Liver (tissue), 8 donors: ENCODE measurements at regions not wholly inside any gene's neighbourhood (a gene's known extent, or its start where the extent isn't known, plus 50 kb on each side); places are given as distances from the start of the nearest gene placed in this dataset.

Experiments
- DNase-seq: peaks from one replicate; pipeline ENCODE4 v3.0.0-alpha.2; 2017; ENCODE audit warnings: low spot score
- H3K27ac ChIP-seq, 2 donors: one replicate each; pipeline ENCODE4 v1.7.0; 2013; ENCODE audit warnings: inconsistent platforms in 2 of 2, low read length in 2 of 2, control low read depth in 1 of 2, low read depth in 1 of 2, mild to moderate bottlenecking in 1 of 2
- H3K27me3 ChIP-seq, 4 donors: one replicate each; pipeline versions ENCODE4 v1.6.1 to v1.7.0; 2013; ENCODE audit warnings: low read length in 3 of 4, inconsistent platforms in 1 of 4, mild to moderate bottlenecking in 1 of 4, moderate library complexity in 1 of 4; ENCODE audit not compliant: control insufficient read depth in 4 of 4, insufficient read depth in 4 of 4
- H3K36me3 ChIP-seq, 4 donors: one replicate each; pipeline versions ENCODE4 v1.6.1 to v1.7.0; 2013; ENCODE audit warnings: low read length in 3 of 4, mild to moderate bottlenecking in 3 of 4, low read depth in 1 of 4, moderate library complexity in 1 of 4; ENCODE audit not compliant: control insufficient read depth in 4 of 4, insufficient read depth in 3 of 4
- H3K4me1 ChIP-seq, 4 donors: one replicate each; pipeline versions ENCODE4 v1.6.1 to v1.7.0; 2013; ENCODE audit warnings: low read length in 3 of 4, mild to moderate bottlenecking in 3 of 4, moderate library complexity in 1 of 4; ENCODE audit not compliant: control insufficient read depth in 4 of 4, insufficient read depth in 4 of 4
- H3K4me3 ChIP-seq, 3 donors: one replicate each; pipeline versions ENCODE4 v1.6.1 to v1.7.0; 2013; ENCODE audit warnings: low read length in 3 of 3, control low read depth in 1 of 3, low read depth in 1 of 3, mild to moderate bottlenecking in 1 of 3
- H3K9ac ChIP-seq, 2 donors: one replicate each; pipeline ENCODE4 v1.7.0; 2013; ENCODE audit warnings: low read length in 2 of 2, mild to moderate bottlenecking in 2 of 2, moderate library complexity in 2 of 2, control low read depth in 1 of 2, low read depth in 1 of 2
- H3K9me3 ChIP-seq, 4 donors: one replicate each; pipeline versions ENCODE4 v1.6.1 to v1.7.0; 2013; ENCODE audit warnings: low read length in 3 of 4; ENCODE audit not compliant: control insufficient read depth in 4 of 4
- FOXA2 ChIP-seq: IDR thresholded peaks from 2 replicates; pipeline ENCODE4 v1.6.1; 2016; ENCODE audit warnings: antibody characterized with exemption
- GABPA ChIP-seq, 2 donors: IDR thresholded peaks in 1 of 2; conservative IDR thresholded peaks in 1 of 2; 2 replicates each; pipeline ENCODE4 v1.6.1; 2016; ENCODE audit warnings: antibody characterized with exemption in 2 of 2, mild to moderate bottlenecking in 1 of 2, moderate library complexity in 1 of 2
- HNF4A ChIP-seq, 2 donors: conservative IDR thresholded peaks; 2 replicates each; pipeline ENCODE4 v1.6.1; 2016; ENCODE audit warnings: antibody characterized with exemption in 2 of 2, mild to moderate bottlenecking in 2 of 2
- HNF4G ChIP-seq: IDR thresholded peaks from 2 replicates; pipeline ENCODE4 v1.6.1; 2016; ENCODE audit warnings: antibody characterized with exemption
- JUND ChIP-seq, 2 donors: IDR thresholded peaks; 2 replicates each; pipeline ENCODE4 v1.6.1; 2016; ENCODE audit warnings: antibody characterized with exemption in 2 of 2
- NR2F2 ChIP-seq: IDR thresholded peaks from 2 replicates; pipeline ENCODE4 v1.6.1; 2016; ENCODE audit warnings: antibody characterized with exemption
- RAD21 ChIP-seq, 2 donors: IDR thresholded peaks; 2 replicates each; pipeline ENCODE4 v1.6.1; 2016; ENCODE audit warnings: antibody characterized with exemption in 2 of 2, mild to moderate bottlenecking in 2 of 2
- RXRA ChIP-seq, 2 donors: IDR thresholded peaks; 2 replicates each; pipeline ENCODE4 v1.6.1; 2017 to 2018; ENCODE audit warnings: antibody characterized with exemption in 2 of 2, mild to moderate bottlenecking in 1 of 2
- SP1 ChIP-seq: IDR thresholded peaks from 2 replicates; pipeline ENCODE4 v1.6.1; 2018; ENCODE audit warnings: antibody characterized with exemption, mild to moderate bottlenecking
- TAF1 ChIP-seq: conservative IDR thresholded peaks from 2 replicates; pipeline ENCODE4 v1.6.1; 2016; ENCODE audit warnings: antibody characterized with exemption, mild to moderate bottlenecking
- WGBS: extraction: QIAGEN DNeasy Blood & Tissue Kit; methylation state at CpG from one replicate; pipeline ENCODE4 v1.1.7; 2013; 5-methylcytosine and 5-hydroxymethylcytosine counted together
- TF ChIP-seq, protein P1 (sequence below): IDR thresholded peaks from 2 replicates; pipeline ENCODE4 v1.6.1; 2016; ENCODE audit warnings: antibody characterized with exemption
- TF ChIP-seq, protein P2 (sequence below): fragments of 150-350 bp; IDR thresholded peaks from 2 replicates; pipeline ENCODE4 v1.5.1; 2017; ENCODE audit warnings: improper control_type of control experiment, low read depth, low read length; ENCODE audit not compliant: missing input control
- TF ChIP-seq, protein P3 (sequence below): IDR thresholded peaks from 2 replicates; pipeline ENCODE4 v1.6.1; 2016; ENCODE audit warnings: antibody characterized with exemption, mild to moderate bottlenecking
- TF ChIP-seq, protein P4 (sequence below): IDR thresholded peaks from 2 replicates; pipeline ENCODE4 v1.6.1; 2016; ENCODE audit warnings: antibody characterized with exemption
- donor health status: healthy.
- donor health status: healthy.
- donor health status: healthy.
- donor health status: healthy.
- donor health status: healthy.

DNA sequence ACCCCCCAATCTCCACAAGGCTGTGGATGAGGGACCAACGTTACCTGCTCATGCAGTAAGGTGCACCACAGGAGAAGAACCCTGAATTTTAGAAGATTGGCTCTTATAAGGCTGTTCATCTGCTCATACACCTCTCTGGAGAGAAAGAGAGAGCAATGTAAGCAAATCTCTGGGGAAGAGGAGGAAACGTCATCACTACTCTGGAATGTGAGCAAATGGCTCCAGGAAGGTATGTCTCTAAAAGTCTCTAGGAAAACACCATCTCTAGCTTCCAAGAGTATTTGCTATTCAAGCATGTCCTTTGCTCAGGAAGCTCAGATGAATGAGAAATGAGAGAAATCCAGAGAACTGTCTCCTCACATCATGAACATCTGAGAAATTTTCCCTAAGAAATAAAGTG is 235.4 kb downstream of the TBL1XR1 start:
- no peak overlapping the region for H3K27ac ChIP-seq
- WGBS: 78% methylated on average over 2 of the region's 2 CpGs

DNA sequence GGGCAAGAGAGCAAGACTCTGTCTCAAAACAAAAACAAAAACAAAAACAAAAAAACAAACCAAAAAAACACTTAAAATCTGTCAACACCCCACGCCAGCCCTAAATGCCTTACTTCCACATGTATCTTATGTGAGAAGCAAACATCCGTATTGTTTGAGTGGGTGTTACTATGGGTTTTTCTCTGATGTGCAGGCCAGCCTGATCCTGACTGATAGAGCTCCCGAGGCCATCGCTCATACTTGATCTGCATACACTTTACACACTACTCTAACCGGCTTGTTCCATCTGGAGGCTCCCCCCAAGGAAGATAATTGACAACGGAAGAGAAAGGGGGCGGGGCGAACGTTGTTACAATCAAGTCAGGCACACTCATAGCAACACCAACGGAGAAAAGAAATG is 237.4 kb downstream of the TBL1XR1 start:
- Histone ChIP-seq H3K4me3 (no peak overlapping the region), H3K27me3 (no peaks in the 10 kb centered on the region), H3K27ac (no peak overlapping the region), H3K9ac (no peak overlapping the region), H3K36me3 (no peaks in the 10 kb centered on the region), H3K9me3 (no peaks in the 10 kb centered on the region), H3K4me1 (no peaks in the 10 kb centered on the region)
- no peak for DNase-seq
- 93% methylated on average over 10 of the region's 10 CpGs for WGBS
- no peak for TF ChIP-seq RXRA (IDR thresholded peaks at IDR 0.05)
- TF ChIP-seq, protein P1, sequence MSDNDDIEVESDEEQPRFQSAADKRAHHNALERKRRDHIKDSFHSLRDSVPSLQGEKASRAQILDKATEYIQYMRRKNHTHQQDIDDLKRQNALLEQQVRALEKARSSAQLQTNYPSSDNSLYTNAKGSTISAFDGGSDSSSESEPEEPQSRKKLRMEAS: no peak
- no peak for TF ChIP-seq HNF4G
- TF ChIP-seq, protein P2, sequence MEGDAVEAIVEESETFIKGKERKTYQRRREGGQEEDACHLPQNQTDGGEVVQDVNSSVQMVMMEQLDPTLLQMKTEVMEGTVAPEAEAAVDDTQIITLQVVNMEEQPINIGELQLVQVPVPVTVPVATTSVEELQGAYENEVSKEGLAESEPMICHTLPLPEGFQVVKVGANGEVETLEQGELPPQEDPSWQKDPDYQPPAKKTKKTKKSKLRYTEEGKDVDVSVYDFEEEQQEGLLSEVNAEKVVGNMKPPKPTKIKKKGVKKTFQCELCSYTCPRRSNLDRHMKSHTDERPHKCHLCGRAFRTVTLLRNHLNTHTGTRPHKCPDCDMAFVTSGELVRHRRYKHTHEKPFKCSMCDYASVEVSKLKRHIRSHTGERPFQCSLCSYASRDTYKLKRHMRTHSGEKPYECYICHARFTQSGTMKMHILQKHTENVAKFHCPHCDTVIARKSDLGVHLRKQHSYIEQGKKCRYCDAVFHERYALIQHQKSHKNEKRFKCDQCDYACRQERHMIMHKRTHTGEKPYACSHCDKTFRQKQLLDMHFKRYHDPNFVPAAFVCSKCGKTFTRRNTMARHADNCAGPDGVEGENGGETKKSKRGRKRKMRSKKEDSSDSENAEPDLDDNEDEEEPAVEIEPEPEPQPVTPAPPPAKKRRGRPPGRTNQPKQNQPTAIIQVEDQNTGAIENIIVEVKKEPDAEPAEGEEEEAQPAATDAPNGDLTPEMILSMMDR: no peak
- no peak for TF ChIP-seq JUND (IDR thresholded peaks at IDR 0.05)
- no peak for TF ChIP-seq NR2F2
- TF ChIP-seq, protein P3, sequence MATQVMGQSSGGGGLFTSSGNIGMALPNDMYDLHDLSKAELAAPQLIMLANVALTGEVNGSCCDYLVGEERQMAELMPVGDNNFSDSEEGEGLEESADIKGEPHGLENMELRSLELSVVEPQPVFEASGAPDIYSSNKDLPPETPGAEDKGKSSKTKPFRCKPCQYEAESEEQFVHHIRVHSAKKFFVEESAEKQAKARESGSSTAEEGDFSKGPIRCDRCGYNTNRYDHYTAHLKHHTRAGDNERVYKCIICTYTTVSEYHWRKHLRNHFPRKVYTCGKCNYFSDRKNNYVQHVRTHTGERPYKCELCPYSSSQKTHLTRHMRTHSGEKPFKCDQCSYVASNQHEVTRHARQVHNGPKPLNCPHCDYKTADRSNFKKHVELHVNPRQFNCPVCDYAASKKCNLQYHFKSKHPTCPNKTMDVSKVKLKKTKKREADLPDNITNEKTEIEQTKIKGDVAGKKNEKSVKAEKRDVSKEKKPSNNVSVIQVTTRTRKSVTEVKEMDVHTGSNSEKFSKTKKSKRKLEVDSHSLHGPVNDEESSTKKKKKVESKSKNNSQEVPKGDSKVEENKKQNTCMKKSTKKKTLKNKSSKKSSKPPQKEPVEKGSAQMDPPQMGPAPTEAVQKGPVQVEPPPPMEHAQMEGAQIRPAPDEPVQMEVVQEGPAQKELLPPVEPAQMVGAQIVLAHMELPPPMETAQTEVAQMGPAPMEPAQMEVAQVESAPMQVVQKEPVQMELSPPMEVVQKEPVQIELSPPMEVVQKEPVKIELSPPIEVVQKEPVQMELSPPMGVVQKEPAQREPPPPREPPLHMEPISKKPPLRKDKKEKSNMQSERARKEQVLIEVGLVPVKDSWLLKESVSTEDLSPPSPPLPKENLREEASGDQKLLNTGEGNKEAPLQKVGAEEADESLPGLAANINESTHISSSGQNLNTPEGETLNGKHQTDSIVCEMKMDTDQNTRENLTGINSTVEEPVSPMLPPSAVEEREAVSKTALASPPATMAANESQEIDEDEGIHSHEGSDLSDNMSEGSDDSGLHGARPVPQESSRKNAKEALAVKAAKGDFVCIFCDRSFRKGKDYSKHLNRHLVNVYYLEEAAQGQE: no peak
- no peak for TF ChIP-seq HNF4A (conservative IDR thresholded peaks at IDR 0.05)
- TF ChIP-seq RAD21 (IDR thresholded peaks at IDR 0.05): no peak

More for the DNA sequence above, 235.4 kb downstream of the TBL1XR1 start:
- no peaks in the 10 kb centered on the region for H3K36me3 ChIP-seq
- DNase-seq: no peak
- no peaks in the 10 kb centered on the region for H3K9me3 ChIP-seq
- no peak overlapping the region for H3K9ac ChIP-seq
- TF ChIP-seq SP1: no peak
- TF ChIP-seq TAF1: no peak
- TF ChIP-seq, protein P1: no peak
- TF ChIP-seq NR2F2: no peak
- TF ChIP-seq, protein P4, sequence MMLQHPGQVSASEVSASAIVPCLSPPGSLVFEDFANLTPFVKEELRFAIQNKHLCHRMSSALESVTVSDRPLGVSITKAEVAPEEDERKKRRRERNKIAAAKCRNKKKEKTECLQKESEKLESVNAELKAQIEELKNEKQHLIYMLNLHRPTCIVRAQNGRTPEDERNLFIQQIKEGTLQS: no peak
- TF ChIP-seq JUND (IDR thresholded peaks at IDR 0.05): no peak
- TF ChIP-seq, protein P3: no peak
- no peak for TF ChIP-seq GABPA (IDR thresholded peaks at IDR 0.05 in 1 of 2, conservative IDR thresholded peaks at IDR 0.05 in 1 of 2)
- TF ChIP-seq FOXA2: no peak
- no peak overlapping the region for H3K4me3 ChIP-seq
- H3K27me3 ChIP-seq: no peaks in the 10 kb centered on the region
- H3K4me1 ChIP-seq: no peaks in the 10 kb centered on the region
